ENCODE measurements at regions not wholly inside any gene's neighbourhood (a gene's known extent, or its start where the extent isn't known, plus 50 kb on each side); places are given as distances from the start of the nearest gene placed in this dataset.
A peak's percentile ranks its signal among the peaks of the same experiment; 100 is the strongest.

- H3K9me2 ChIP-seq (ENCODE audit: insufficient read depth): no peaks in the 10 kb centered on the region
- no peak overlapping the region for H3K27ac ChIP-seq
- no peak overlapping the region for H3K4me3 ChIP-seq
- intact Hi-C loops (cut with micrococcal nuclease; ENCODE audit: unreplicated experiment): no loop called here
- peaks cover 10% of the 10 kb centered on the region; the same call in 1 of the 2 replicates for H3F3A ChIP-seq (ENCODE audit: insufficient read depth, low read depth)
- DNase-seq: no peak
- H3K9me3 ChIP-seq (ENCODE audit: insufficient read depth, low read depth): no peaks in the 10 kb centered on the region
- CTCF ChIA-PET: no interaction called here
- H3K4me1 ChIP-seq (replicated peaks; ENCODE audit: insufficient read depth): peaks cover 22% of the 10 kb centered on the region
- no peak for TF ChIP-seq CTCF (conservative IDR thresholded peaks at IDR 0.05)
- TF ChIP-seq EZH2 (IDR thresholded peaks at IDR 0.05; ENCODE audit: low read depth): no peak
- no peaks in the 10 kb centered on the region for H3K36me3 ChIP-seq (ENCODE audit: low read depth)
- H2AFZ ChIP-seq: no peak overlapping the region
- POLR2A ChIA-PET (ENCODE audit: unreplicated experiment): no interaction called here
- no peaks in the 10 kb centered on the region for H4K20me1 ChIP-seq (ENCODE audit: insufficient read depth)
- no peaks in the 10 kb centered on the region for H3K27me3 ChIP-seq (ENCODE audit: insufficient read depth, low read depth)
- no TSS peak for BruUV-seq (replicated peaks)
- no peak overlapping the region for H3K4me2 ChIP-seq
- no peaks in the 10 kb centered on the region for H3K79me2 ChIP-seq (ENCODE audit: low read depth)
Measured at GRCh38 chr9:87216897-87217455, 269.7 kb upstream of the GAS1 start.

- Histone ChIP-seq H3K9me2 (ENCODE audit: insufficient read depth) (no peaks in the 10 kb centered on the region; the same call in 1 of the 2 replicates), H4K20me1 (ENCODE audit: insufficient read depth) (no peaks in the 10 kb centered on the region), H3F3A (ENCODE audit: insufficient read depth, low read depth) (no peaks in the 10 kb centered on the region), H3K36me3 (ENCODE audit: low read depth) (no peaks in the 10 kb centered on the region), H3K27me3 (ENCODE audit: insufficient read depth, low read depth) (no peaks in the 10 kb centered on the region), H3K4me3 (no peak overlapping the region), H3K4me1 (replicated peaks; ENCODE audit: insufficient read depth) (no peaks in the 10 kb centered on the region), H3K27ac (no peak overlapping the region), H3K4me2 (no peak overlapping the region), H3K9me3 (ENCODE audit: insufficient read depth, low read depth) (no peaks in the 10 kb centered on the region), H2AFZ (no peak overlapping the region), H3K79me2 (ENCODE audit: low read depth) (no peaks in the 10 kb centered on the region)
- ChIA-PET CTCF (no interaction called here), POLR2A (ENCODE audit: unreplicated experiment) (no interaction called here)
- BruUV-seq (replicated peaks): no TSS peak
- peak in 1 of 2 experiments; percentile 41 for DNase-seq
- no peak for TF ChIP-seq EZH2 (IDR thresholded peaks at IDR 0.05; ENCODE audit: low read depth)
- TF ChIP-seq CTCF (conservative IDR thresholded peaks at IDR 0.05): no peak
- intact Hi-C loops (cut with micrococcal nuclease; ENCODE audit: unreplicated experiment): no loop called here
Measured at GRCh38 chr9:87223392-87224246, 274.0 kb upstream of the DAPK1 start.

- intact Hi-C loops (cut with micrococcal nuclease; ENCODE audit: unreplicated experiment): no loop called here
- Histone ChIP-seq H3K9me3 (ENCODE audit: insufficient read depth, low read depth) (no peaks in the 10 kb centered on the region), H3K27me3 (ENCODE audit: insufficient read depth, low read depth) (no peaks in the 10 kb centered on the region), H3F3A (ENCODE audit: insufficient read depth, low read depth) (no peaks in the 10 kb centered on the region), H4K20me1 (ENCODE audit: insufficient read depth) (no peaks in the 10 kb centered on the region), H3K27ac (no peak overlapping the region), H3K4me1 (replicated peaks; ENCODE audit: insufficient read depth) (no peaks in the 10 kb centered on the region), H3K36me3 (ENCODE audit: low read depth) (no peaks in the 10 kb centered on the region), H3K4me2 (no peak overlapping the region), H3K4me3 (no peak overlapping the region), H3K79me2 (ENCODE audit: low read depth) (no peaks in the 10 kb centered on the region), H3K9me2 (ENCODE audit: insufficient read depth) (no peaks in the 10 kb centered on the region; the same call in 1 of the 2 replicates), H2AFZ (no peak overlapping the region)
- no TSS peak for BruUV-seq (replicated peaks)
- TF ChIP-seq CTCF (conservative IDR thresholded peaks at IDR 0.05): no peak
- no peak for TF ChIP-seq EZH2 (IDR thresholded peaks at IDR 0.05; ENCODE audit: low read depth)
- CTCF ChIA-PET: no interaction called here
- POLR2A ChIA-PET (ENCODE audit: unreplicated experiment): no interaction called here
- no peak for DNase-seq
Measured at GRCh38 chr9:87226896-87227295, 270.8 kb upstream of the DAPK1 start.
